ENCODE measurements at regions not wholly inside any gene's neighbourhood (a gene's known extent, or its start where the extent isn't known, plus 50 kb on each side); places are given as distances from the start of the nearest gene placed in this dataset.

DNA sequence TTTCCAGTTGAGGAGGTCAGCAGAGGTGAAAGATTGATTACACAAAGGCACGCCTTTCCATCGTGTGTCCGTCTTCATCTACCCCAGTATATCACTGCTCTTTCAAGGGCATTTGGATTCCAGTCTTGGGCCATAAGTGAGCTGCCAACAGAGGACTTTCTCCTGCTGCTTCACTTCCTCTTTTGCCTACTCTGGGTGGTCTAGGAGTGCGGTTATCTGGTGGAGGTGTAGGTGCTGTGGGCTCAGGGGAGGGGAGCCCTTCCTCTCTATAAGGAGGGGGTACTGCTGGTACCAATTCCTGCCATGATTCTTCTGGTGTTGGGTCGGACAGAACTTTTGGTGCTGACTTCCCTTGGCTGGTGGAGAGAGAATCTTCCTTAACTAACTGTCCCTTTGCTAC lies 83.1 kb upstream of the VEPH1 start:
- H2AK5ac ChIP-seq (ENCODE audit: insufficient read length, low read length) = no peak overlapping the region
- no peak overlapping the region for H2BK20ac ChIP-seq (ENCODE audit: low read depth, low read length, poor library complexity, severe bottlenecking)
- no peaks in the 10 kb centered on the region for H3K9me3 ChIP-seq (ENCODE audit: control insufficient read depth, low read depth, low read length)
- no peak overlapping the region for H4K8ac ChIP-seq (replicated peaks; ENCODE audit: insufficient read length, low read depth, low read length)
- DNase-seq = no peak
- H3T11ph ChIP-seq (ENCODE audit: low read length) = no peak overlapping the region
- Mint-ChIP-seq H3K4me3 (no peak overlapping the region), H3K9me3 (peaks cover 11 to 12% of the 10 kb centered on the region in 2 experiments), H3K27ac (no peak overlapping the region), H3K36me3 (ENCODE audit: insufficient read depth in 1 of 3, low read depth in 3 of 3) (peaks cover 3 to 11% (median 10%) of the 10 kb centered on the region in 3 experiments), H3K27me3 (ENCODE audit: low read depth) (peaks cover 2% of the 10 kb centered on the region; the same call in 1 of the 2 replicates), H3K4me1 (peaks cover 3 to 13% of the 10 kb centered on the region in 2 experiments)
- H3K4ac ChIP-seq (ENCODE audit: low read depth, low read length) = no peak overlapping the region
- no peak overlapping the region for H3K4me2 ChIP-seq (ENCODE audit: insufficient read depth, insufficient read length, low read length)
- TF ChIP-seq, protein P1, sequence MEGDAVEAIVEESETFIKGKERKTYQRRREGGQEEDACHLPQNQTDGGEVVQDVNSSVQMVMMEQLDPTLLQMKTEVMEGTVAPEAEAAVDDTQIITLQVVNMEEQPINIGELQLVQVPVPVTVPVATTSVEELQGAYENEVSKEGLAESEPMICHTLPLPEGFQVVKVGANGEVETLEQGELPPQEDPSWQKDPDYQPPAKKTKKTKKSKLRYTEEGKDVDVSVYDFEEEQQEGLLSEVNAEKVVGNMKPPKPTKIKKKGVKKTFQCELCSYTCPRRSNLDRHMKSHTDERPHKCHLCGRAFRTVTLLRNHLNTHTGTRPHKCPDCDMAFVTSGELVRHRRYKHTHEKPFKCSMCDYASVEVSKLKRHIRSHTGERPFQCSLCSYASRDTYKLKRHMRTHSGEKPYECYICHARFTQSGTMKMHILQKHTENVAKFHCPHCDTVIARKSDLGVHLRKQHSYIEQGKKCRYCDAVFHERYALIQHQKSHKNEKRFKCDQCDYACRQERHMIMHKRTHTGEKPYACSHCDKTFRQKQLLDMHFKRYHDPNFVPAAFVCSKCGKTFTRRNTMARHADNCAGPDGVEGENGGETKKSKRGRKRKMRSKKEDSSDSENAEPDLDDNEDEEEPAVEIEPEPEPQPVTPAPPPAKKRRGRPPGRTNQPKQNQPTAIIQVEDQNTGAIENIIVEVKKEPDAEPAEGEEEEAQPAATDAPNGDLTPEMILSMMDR (conservative IDR thresholded peaks at IDR 0.05) = no peak
- no peak overlapping the region for H4K5ac ChIP-seq (ENCODE audit: insufficient read length, low read depth, low read length)
- no peaks in the 10 kb centered on the region for H3K79me1 ChIP-seq (ENCODE audit: insufficient read depth, low read depth, low read length, poor library complexity, severe bottlenecking)
- H3K23ac ChIP-seq (ENCODE audit: insufficient read length, low read depth, low read length) = no peak overlapping the region
- H2AFZ ChIP-seq (ENCODE audit: low read length) = no peak overlapping the region
- H2BK15ac ChIP-seq (ENCODE audit: low read depth, low read length) = no peak overlapping the region
- H3K56ac ChIP-seq (ENCODE audit: insufficient read length, low read depth, low read length) = no peak overlapping the region
- H3K4me1 ChIP-seq (ENCODE audit: insufficient read depth, low read length) = peaks cover 4% of the 10 kb centered on the region; the same call in 1 of the 2 replicates
- H3K27ac ChIP-seq (ENCODE audit: insufficient read length, low read depth, low read length) = no peak overlapping the region
- no peaks in the 10 kb centered on the region for H3K79me2 ChIP-seq (ENCODE audit: insufficient read depth, low read length)
- H2BK12ac ChIP-seq (ENCODE audit: insufficient read length, low read depth, low read length) = no peak overlapping the region
- no peak overlapping the region for H2BK5ac ChIP-seq (ENCODE audit: insufficient read length, low read length)
- H3K18ac ChIP-seq (ENCODE audit: insufficient read length, low read depth, low read length) = no peak overlapping the region
- no peaks in the 10 kb centered on the region for H4K20me1 ChIP-seq (ENCODE audit: control insufficient read depth, insufficient read depth, insufficient read length)
- H2BK120ac ChIP-seq (ENCODE audit: low read depth, low read length, poor library complexity, severe bottlenecking) = no peak overlapping the region
- no peaks in the 10 kb centered on the region for H3K23me2 ChIP-seq (ENCODE audit: insufficient read length, low read depth, low read length, poor library complexity, severe bottlenecking)
- no peak overlapping the region for H3K14ac ChIP-seq (ENCODE audit: insufficient read depth, low read length)
- no CpG with 5 or more reads among the region's 5 CpGs for WGBS (ENCODE audit: extremely low coverage, insufficient read length, low lambda C conversion rate)
- no peaks in the 10 kb centered on the region for H3K27me3 ChIP-seq (ENCODE audit: insufficient read depth, low read length)
- H4K91ac ChIP-seq (ENCODE audit: insufficient read length, low read depth, low read length) = no peak overlapping the region
- H3K9ac ChIP-seq (ENCODE audit: extremely low read depth, insufficient read length, low read length) = no peak overlapping the region

Measured in H9 (cell line).